ENCODE measurements at regions not wholly inside any gene's neighbourhood (a gene's known extent, or its start where the extent isn't known, plus 50 kb on each side); places are given as distances from the start of the nearest gene placed in this dataset.

GRCh38 chrX:84933956-84934556 is 69.6 kb upstream of the APOOL start:
- TF ChIP-seq CTCF (IDR thresholded peaks at IDR 0.05) (no peak), ZFX (IDR thresholded peaks at IDR 0.05; ENCODE audit: borderline replicate concordance) (no peak)

Measured in 22Rv1 (cell line).